ENCODE measurements at regions not wholly inside any gene's neighbourhood (a gene's known extent, or its start where the extent isn't known, plus 50 kb on each side); places are given as distances from the start of the nearest gene placed in this dataset.

DNA sequence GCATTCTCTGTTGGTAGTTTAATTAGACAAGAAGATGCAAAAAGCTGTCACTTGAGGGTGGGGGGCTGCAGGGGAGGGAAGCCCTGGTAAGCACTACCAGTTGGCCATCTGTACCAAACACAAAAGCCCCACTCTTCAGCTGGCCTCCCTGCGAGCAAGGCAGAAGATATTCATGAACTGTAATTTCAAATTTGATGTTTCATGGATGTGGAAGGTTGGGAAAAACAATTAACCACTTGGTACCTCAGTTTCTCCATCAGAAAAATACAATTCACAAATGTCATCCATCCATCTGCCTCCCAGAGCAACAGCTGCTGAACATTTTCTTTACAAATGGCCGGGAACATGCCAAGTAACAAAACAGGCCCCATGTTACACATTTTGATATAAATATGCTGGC is 265.3 kb downstream of the HNRNPD start:
- no peak overlapping the region for H3K4me3 Mint-ChIP-seq (ENCODE audit: unreplicated experiment)
- no peaks in the 10 kb centered on the region for H3K4me1 Mint-ChIP-seq (ENCODE audit: low read depth, unreplicated experiment)
- TF ChIP-seq, protein P1, sequence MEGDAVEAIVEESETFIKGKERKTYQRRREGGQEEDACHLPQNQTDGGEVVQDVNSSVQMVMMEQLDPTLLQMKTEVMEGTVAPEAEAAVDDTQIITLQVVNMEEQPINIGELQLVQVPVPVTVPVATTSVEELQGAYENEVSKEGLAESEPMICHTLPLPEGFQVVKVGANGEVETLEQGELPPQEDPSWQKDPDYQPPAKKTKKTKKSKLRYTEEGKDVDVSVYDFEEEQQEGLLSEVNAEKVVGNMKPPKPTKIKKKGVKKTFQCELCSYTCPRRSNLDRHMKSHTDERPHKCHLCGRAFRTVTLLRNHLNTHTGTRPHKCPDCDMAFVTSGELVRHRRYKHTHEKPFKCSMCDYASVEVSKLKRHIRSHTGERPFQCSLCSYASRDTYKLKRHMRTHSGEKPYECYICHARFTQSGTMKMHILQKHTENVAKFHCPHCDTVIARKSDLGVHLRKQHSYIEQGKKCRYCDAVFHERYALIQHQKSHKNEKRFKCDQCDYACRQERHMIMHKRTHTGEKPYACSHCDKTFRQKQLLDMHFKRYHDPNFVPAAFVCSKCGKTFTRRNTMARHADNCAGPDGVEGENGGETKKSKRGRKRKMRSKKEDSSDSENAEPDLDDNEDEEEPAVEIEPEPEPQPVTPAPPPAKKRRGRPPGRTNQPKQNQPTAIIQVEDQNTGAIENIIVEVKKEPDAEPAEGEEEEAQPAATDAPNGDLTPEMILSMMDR (IDR thresholded peaks at IDR 0.05; ENCODE audit: insufficient read depth in 1 of 2, low read depth in 1 of 2, low read length in 1 of 2, severe bottlenecking in 1 of 2, unreplicated experiment in 1 of 2), result no peak
- Histone ChIP-seq H3K4me1 (no peaks in the 10 kb centered on the region), H3K4me3 (ENCODE audit: low read depth, low read length) (no peak overlapping the region), H3K36me3 (ENCODE audit: control insufficient read depth, insufficient read depth, low read length) (no peaks in the 10 kb centered on the region), H3K9me3 (no peaks in the 10 kb centered on the region), H3K27me3 (replicated peaks; ENCODE audit: control insufficient read depth, insufficient read depth, low read length) (no peaks in the 10 kb centered on the region)
- ChIA-PET POLR2A (no interaction called here), CTCF (no interaction called here)
- no peaks in the 10 kb centered on the region for H3K27me3 Mint-ChIP-seq (ENCODE audit: insufficient read depth, unreplicated experiment)
- H3K27ac Mint-ChIP-seq (ENCODE audit: unreplicated experiment), result no peak overlapping the region
- DNase-seq, result no peak
- no TSS peak for BruUV-seq (replicated peaks)
- no peaks in the 10 kb centered on the region for H3K36me3 Mint-ChIP-seq (ENCODE audit: insufficient read depth, unreplicated experiment)
- intact Hi-C loops (cut with micrococcal nuclease; ENCODE audit: unreplicated experiment), result no loop called here
- H3K9me3 Mint-ChIP-seq (ENCODE audit: unreplicated experiment), result no peaks in the 10 kb centered on the region

- no peaks in the 10 kb centered on the region for H3K9me3 Mint-ChIP-seq (ENCODE audit: unreplicated experiment)
- BruUV-seq (replicated peaks), result no TSS peak
- no peaks in the 10 kb centered on the region for H3K4me1 Mint-ChIP-seq (ENCODE audit: low read depth, unreplicated experiment)
- H3K27me3 Mint-ChIP-seq (ENCODE audit: insufficient read depth, unreplicated experiment), result no peaks in the 10 kb centered on the region
- H3K27me3 ChIP-seq (replicated peaks; ENCODE audit: control insufficient read depth, insufficient read depth, low read length), result no peaks in the 10 kb centered on the region
- H3K4me1 ChIP-seq, result no peaks in the 10 kb centered on the region
- POLR2A ChIA-PET, result no interaction called here
- intact Hi-C loops (cut with micrococcal nuclease; ENCODE audit: unreplicated experiment), result no loop called here
- CTCF ChIA-PET, result no interaction called here
- no peak for DNase-seq
- no peak overlapping the region for H3K4me3 Mint-ChIP-seq (ENCODE audit: unreplicated experiment)
- TF ChIP-seq, protein P1 (IDR thresholded peaks at IDR 0.05; ENCODE audit: insufficient read depth in 1 of 2, low read depth in 1 of 2, low read length in 1 of 2, severe bottlenecking in 1 of 2, unreplicated experiment in 1 of 2), result no peak
- no peaks in the 10 kb centered on the region for H3K36me3 Mint-ChIP-seq (ENCODE audit: insufficient read depth, unreplicated experiment)
- no peak overlapping the region for H3K27ac Mint-ChIP-seq (ENCODE audit: unreplicated experiment)
- no peak overlapping the region for H3K4me3 ChIP-seq (ENCODE audit: low read depth, low read length)
- no peaks in the 10 kb centered on the region for H3K36me3 ChIP-seq (ENCODE audit: control insufficient read depth, insufficient read depth, low read length)
- H3K9me3 ChIP-seq, result no peaks in the 10 kb centered on the region
Observed at GRCh38 chr4:82104578-82104977, 269.2 kb downstream of the HNRNPD start.

- H3K4me3 Mint-ChIP-seq (ENCODE audit: unreplicated experiment), result no peak overlapping the region
- no TSS peak for BruUV-seq (replicated peaks)
- POLR2A ChIA-PET, result no interaction called here
- Histone ChIP-seq H3K27me3 (replicated peaks; ENCODE audit: control insufficient read depth, insufficient read depth, low read length) (no peaks in the 10 kb centered on the region), H3K9me3 (no peaks in the 10 kb centered on the region), H3K4me3 (ENCODE audit: low read depth, low read length) (no peak overlapping the region), H3K4me1 (no peaks in the 10 kb centered on the region), H3K36me3 (ENCODE audit: control insufficient read depth, insufficient read depth, low read length) (no peaks in the 10 kb centered on the region)
- no peak for DNase-seq
- no peaks in the 10 kb centered on the region for H3K36me3 Mint-ChIP-seq (ENCODE audit: insufficient read depth, unreplicated experiment)
- H3K27me3 Mint-ChIP-seq (ENCODE audit: insufficient read depth, unreplicated experiment), result peaks cover 4% of the 10 kb centered on the region
- no peak overlapping the region for H3K27ac Mint-ChIP-seq (ENCODE audit: unreplicated experiment)
- H3K4me1 Mint-ChIP-seq (ENCODE audit: low read depth, unreplicated experiment), result no peaks in the 10 kb centered on the region
- H3K9me3 Mint-ChIP-seq (ENCODE audit: unreplicated experiment), result no peaks in the 10 kb centered on the region
- TF ChIP-seq, protein P1 (IDR thresholded peaks at IDR 0.05; ENCODE audit: insufficient read depth in 1 of 2, low read depth in 1 of 2, low read length in 1 of 2, severe bottlenecking in 1 of 2, unreplicated experiment in 1 of 2), result no peak
- intact Hi-C loops (cut with micrococcal nuclease; ENCODE audit: unreplicated experiment), result no loop called here
- CTCF ChIA-PET, result no interaction called here
Observed at GRCh38 chr4:82099928-82100579, 273.7 kb downstream of the HNRNPD start.

All from Caco-2 (cell line).